ENCODE measurements at regions not wholly inside any gene's neighbourhood (a gene's known extent, or its start where the extent isn't known, plus 50 kb on each side); places are given as distances from the start of the nearest gene placed in this dataset.
"Not testable (repeated sequence)": the region's sequence is repeated elsewhere in the genome, so short reads cannot be mapped to it uniquely, and the experiment has no call there.

- DNase-seq: no peak
These were observed 92.0 kb upstream of the SRD5A3 start for GRCh38 chr4:55253948-55254593.

GRCh38 chr4:55255179-55255578, 90.9 kb upstream of the SRD5A3 start:
- DNase-seq: no peak

DNA sequence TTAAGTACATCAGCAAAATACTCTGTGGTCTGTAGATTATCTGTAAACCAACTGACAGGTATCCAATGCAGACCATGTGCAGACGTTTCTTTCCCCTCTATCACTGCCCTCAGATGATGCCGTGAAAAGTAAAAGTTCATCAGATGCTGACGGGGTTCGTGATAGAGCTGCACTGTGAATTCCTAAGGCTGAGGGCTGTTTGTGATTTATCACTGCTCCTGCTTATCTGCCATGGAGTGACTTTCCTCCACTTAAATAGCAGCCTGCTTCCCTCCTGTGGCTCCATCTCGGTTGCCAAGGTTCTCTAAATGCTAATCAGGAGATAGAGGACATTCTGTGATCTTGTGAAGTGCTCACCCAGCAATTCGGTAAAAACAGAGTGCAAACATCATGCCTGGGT, 89.3 kb upstream of the SRD5A3 start:
- DNase-seq: no peak

GRCh38 chr4:55258152-55258865, 87.7 kb upstream of the SRD5A3 start:
- no peak for DNase-seq

- DNase-seq: no peak
These were observed 86.7 kb upstream of the SRD5A3 start for GRCh38 chr4:55259294-55259693.

GRCh38 chr4:55269470-55269869, 76.6 kb upstream of the SRD5A3 start:
- no peak for DNase-seq

GRCh38 chr4:55269995-55270394, 76.0 kb upstream of the SRD5A3 start:
- no peak for DNase-seq

- DNase-seq: no peak
These were observed 75.6 kb upstream of the SRD5A3 start for GRCh38 chr4:55270481-55270880.

DNA sequence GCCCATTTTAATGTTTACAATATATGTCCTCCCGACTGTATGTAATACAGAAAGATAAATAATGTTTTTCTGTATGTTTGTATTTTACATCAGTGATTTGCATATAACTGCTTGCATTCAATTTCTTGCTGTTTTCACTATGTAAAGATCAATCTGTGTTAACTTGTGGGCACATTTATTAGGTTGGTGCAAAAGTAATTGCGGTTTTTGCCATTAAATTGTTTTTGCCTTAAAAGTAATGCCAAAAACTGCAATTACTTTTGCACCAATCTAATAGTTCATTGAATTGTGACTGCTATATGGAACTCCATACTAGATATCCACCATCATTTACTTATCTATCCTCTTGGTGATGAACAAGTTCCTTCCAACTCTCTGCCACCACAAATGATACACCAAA, 73.9 kb upstream of the SRD5A3 start:
- DNase-seq: no peak

GRCh38 chr4:55272589-55272988, 73.5 kb upstream of the SRD5A3 start:
- no peak for DNase-seq

- no peak for DNase-seq
These were observed 69.0 kb upstream of the SRD5A3 start for GRCh38 chr4:55277011-55277410.

DNA sequence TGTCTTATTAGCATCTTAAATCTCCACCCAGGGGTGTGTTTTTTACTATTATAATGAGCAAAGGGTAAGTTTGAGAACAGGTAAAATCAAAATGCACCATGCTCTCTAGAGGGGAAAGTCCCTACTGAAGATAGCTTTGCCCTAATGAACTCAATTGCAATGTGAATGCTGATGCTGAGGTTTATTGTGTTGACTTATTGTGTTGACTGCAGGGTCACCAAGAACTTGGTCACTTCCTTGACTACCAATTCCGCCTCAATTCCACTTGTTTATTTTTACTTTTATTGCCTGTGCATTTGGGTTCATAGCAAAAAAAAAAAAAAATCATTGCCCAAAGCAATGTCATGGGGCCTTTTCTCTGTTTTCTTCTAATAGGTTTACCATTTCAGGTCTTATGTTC, 67.7 kb upstream of the SRD5A3 start:
- DNase-seq: no peak

GRCh38 chr4:55280474-55280873, 65.6 kb upstream of the SRD5A3 start:
- not testable (repeated sequence) for DNase-seq

DNA sequence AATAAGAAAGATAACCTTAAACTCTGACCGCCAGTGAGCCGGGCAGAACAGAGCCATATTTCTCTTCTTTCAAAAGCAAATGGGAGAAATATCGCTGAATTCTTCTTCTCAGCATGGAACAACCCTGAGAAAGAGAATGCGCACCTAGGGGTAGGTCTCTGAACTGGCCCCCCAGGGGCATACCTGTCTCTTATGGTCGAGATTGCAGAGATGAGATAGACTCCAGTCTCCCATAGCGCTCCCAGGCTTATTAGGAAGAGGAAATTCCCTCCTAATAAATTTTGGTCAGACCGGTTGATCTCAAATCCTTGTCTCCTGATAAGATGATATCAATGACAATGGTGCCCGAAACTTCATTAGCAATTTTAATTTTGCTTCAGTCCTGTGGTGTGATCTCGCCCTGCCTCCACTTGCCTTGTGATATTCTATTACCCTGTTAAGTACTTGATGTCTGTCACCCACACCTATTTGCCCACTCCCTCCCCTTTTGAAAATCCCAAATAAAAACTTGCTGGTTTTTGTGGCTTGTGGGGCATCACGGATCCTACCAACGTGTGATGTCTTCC, 64.8 kb upstream of the SRD5A3 start:
- DNase-seq: not testable (repeated sequence)

GRCh38 chr4:55284331-55284730, 61.7 kb upstream of the SRD5A3 start:
- DNase-seq: no peak

DNA sequence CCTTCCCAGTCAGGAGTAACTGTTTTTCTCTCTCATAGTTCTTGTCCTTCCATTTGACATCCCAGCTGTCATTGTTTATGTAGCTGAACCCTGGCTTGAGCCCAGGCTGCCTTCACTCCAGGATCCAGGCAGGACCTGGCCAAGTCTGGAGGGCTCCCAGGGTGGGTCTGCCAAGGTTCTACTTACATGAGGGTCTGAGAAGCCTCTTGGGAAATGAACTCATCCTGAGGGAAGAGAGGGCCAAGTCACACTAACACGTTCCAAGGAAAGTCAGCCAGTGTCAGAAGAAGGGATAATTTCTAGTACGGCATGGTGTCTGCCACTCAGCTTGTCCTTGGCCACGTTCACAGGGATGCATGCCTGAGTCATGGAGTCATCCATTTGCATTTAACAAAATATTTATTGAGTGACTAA, 54.8 kb upstream of the SRD5A3 start:
- no peak for DNase-seq

DNA sequence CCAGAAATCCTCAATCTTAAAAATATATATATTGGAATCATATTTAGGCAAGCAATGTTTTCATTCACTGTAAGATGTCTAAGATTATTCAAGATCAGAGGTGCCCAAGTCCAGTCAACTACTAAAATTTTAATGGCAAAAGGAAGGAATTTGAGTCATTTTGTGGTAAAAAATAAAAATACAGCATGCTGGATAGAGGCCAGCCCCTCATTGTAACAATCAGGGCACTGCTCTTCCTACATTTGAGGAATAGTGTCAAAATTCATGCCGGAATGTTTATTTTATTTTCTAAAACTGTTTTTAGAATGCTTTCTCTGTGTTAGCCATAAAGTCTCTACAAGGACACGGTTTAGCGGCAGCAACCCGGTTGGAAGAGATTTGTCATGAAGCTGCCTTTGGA, 49.9 kb upstream of the SRD5A3 start:
- no peak for DNase-seq

All from CD4-positive, alpha-beta T cell treated with Interleukin-10 for 1 hour (primary cell).